HEK293 (cell line): ENCODE measurements at regions not wholly inside any gene's neighbourhood (a gene's known extent, or its start where the extent isn't known, plus 50 kb on each side); places are given as distances from the start of the nearest gene placed in this dataset.
"Not testable (repeated sequence)": the region's sequence is repeated elsewhere in the genome, so short reads cannot be mapped to it uniquely, and the experiment has no call there.

ENCODE experiments used
- CTCF ChIA-PET: fragments of 350-600 bp; formaldehyde crosslinking; extraction: SDS; loops from one replicate; lab custom pipeline; 2021; ENCODE audit warnings: antibody characterized with exemption; lab: Yijun Ruan, JAX
- POLR2A ChIA-PET: fragments of 300-600 bp; formaldehyde crosslinking; extraction: SDS; loops from one replicate; lab custom pipeline; 2020; ENCODE audit warnings: antibody characterized with exemption, inconsistent platforms; lab: Yijun Ruan, JAX
- H3K27ac ChIP-seq: fragments of 200-500 bp; sonication (Bioruptor generic); 2 replicates; pipeline ENCODE4 v1.5.1; 2014; ENCODE audit warnings: low read depth, low read length, control low read depth, inconsistent platforms; ENCODE audit errors: extremely low read depth
- H3K36me3 ChIP-seq, 2 experiments: fragments of 200-500 bp in 1 of 2; sonication (Bioruptor generic) in 1 of 2; 1 replicate in 1 of 2; 2 replicates in 1 of 2; pipeline ENCODE4 v1.5.1; 2014 to 2017; ENCODE audit warnings: inconsistent platforms in 2 of 2, low read length in 2 of 2; ENCODE audit not compliant: control insufficient read depth in 2 of 2, insufficient read depth in 1 of 2
- H3K4me1 ChIP-seq: fragments of 200-500 bp; sonication (Bioruptor generic); 2 replicates; pipeline ENCODE4 v1.5.1; 2014; ENCODE audit warnings: mild to moderate bottlenecking, low read length, inconsistent platforms; ENCODE audit not compliant: control insufficient read depth, insufficient read depth
- H3K4me3 ChIP-seq: 2 replicates; pipeline ENCODE4 v1.5.1; 2011; ENCODE audit warnings: low read depth, mild to moderate bottlenecking, control low read depth, low read length, moderate library complexity
- H3K9me3 ChIP-seq: fragments of 200-500 bp; sonication (Bioruptor generic); 2 replicates; pipeline ENCODE4 v1.5.1; 2014; ENCODE audit warnings: low read depth, low read length, inconsistent platforms; ENCODE audit not compliant: control insufficient read depth, insufficient read depth
- EGR2 ChIP-seq: fragments of 450-650 bp; formaldehyde crosslinking; IDR thresholded peaks from 2 replicates; pipeline ENCODE4 v1.5.1; 2016; ENCODE audit warnings: low read depth, missing biosample characterization, missing genetic modification characterization
- HOXC10 ChIP-seq: sonication (generic); formaldehyde crosslinking; IDR thresholded peaks from 2 replicates; pipeline ENCODE4 v1.8.1; 2023; ENCODE audit warnings: mild to moderate bottlenecking, missing genetic modification reagents
- OSR2 ChIP-seq: fragments of 450-650 bp; formaldehyde crosslinking; IDR thresholded peaks from 2 replicates; pipeline ENCODE4 v1.5.1; 2016; ENCODE audit warnings: missing biosample characterization, missing genetic modification characterization
- SETDB1 ChIP-seq: IDR thresholded peaks from one replicate; pipeline ENCODE4 v1.6.1; 2017; ENCODE audit warnings: mild to moderate bottlenecking, low read length, moderate library complexity, mixed read lengths; ENCODE audit not compliant: insufficient read length
- TCF7L2 ChIP-seq: IDR thresholded peaks from 2 replicates; pipeline ENCODE4 v1.6.1; 2011; ENCODE audit warnings: low read depth, mild to moderate bottlenecking, inconsistent platforms, low read length, moderate library complexity, borderline replicate concordance
- ZFHX2 ChIP-seq: fragments of 450-650 bp; formaldehyde crosslinking; conservative IDR thresholded peaks from 2 replicates; pipeline ENCODE4 v1.5.1; 2016; ENCODE audit warnings: missing biosample characterization, missing genetic modification characterization
- ZNF10 ChIP-seq: fragments of 450-650 bp; formaldehyde crosslinking; IDR thresholded peaks from 2 replicates; pipeline ENCODE4 v1.5.1; 2017; ENCODE audit warnings: missing biosample characterization, missing genetic modification characterization
- ZNF146 ChIP-seq: fragments of 450-650 bp; formaldehyde crosslinking; IDR thresholded peaks from 2 replicates; pipeline ENCODE4 v1.5.1; 2016; ENCODE audit warnings: missing biosample characterization, missing genetic modification characterization
- ZNF169 ChIP-seq: fragments of 450-650 bp; formaldehyde crosslinking; IDR thresholded peaks from 2 replicates; pipeline ENCODE4 v1.5.1; 2016; ENCODE audit warnings: missing biosample characterization, missing genetic modification characterization
- ZNF335 ChIP-seq: fragments of 450-650 bp; formaldehyde crosslinking; conservative IDR thresholded peaks from 2 replicates; pipeline ENCODE4 v1.5.1; 2016; ENCODE audit warnings: missing biosample characterization, missing genetic modification characterization
- ZNF350 ChIP-seq: fragments of 450-650 bp; formaldehyde crosslinking; IDR thresholded peaks from 2 replicates; pipeline ENCODE4 v1.5.0; 2017; ENCODE audit warnings: missing biosample characterization, mild to moderate bottlenecking, missing genetic modification characterization
- ZNF366 ChIP-seq: fragments of 450-650 bp; formaldehyde crosslinking; conservative IDR thresholded peaks from 2 replicates; pipeline ENCODE4 v1.5.1; 2016; ENCODE audit warnings: missing biosample characterization, missing genetic modification characterization
- ZNF488 ChIP-seq: fragments of 450-650 bp; formaldehyde crosslinking; IDR thresholded peaks from 2 replicates; pipeline ENCODE4 v1.5.1; 2016; ENCODE audit warnings: missing biosample characterization, missing genetic modification characterization
- ZNF514 ChIP-seq: fragments of 450-650 bp; formaldehyde crosslinking; IDR thresholded peaks from 2 replicates; pipeline ENCODE4 v1.5.1; 2016; ENCODE audit warnings: missing biosample characterization, missing genetic modification characterization
- ZNF549 ChIP-seq: fragments of 450-650 bp; IDR thresholded peaks from 2 replicates; pipeline ENCODE4 v1.5.1; 2018; ENCODE audit warnings: missing biosample characterization, missing genetic modification characterization, mild to moderate bottlenecking, inconsistent platforms, moderate library complexity
- ZNF580 ChIP-seq: fragments of 450-650 bp; formaldehyde crosslinking; IDR thresholded peaks from 2 replicates; pipeline ENCODE4 v1.5.1; 2016; ENCODE audit warnings: missing biosample characterization, missing genetic modification characterization
- ZNF596 ChIP-seq: fragments of 450-650 bp; IDR thresholded peaks from 2 replicates; pipeline ENCODE4 v1.5.0; 2018; ENCODE audit warnings: missing biosample characterization, mild to moderate bottlenecking, missing genetic modification characterization, moderate library complexity
- ZNF621 ChIP-seq: fragments of 450-650 bp; formaldehyde crosslinking; IDR thresholded peaks from 2 replicates; pipeline ENCODE4 v1.5.1; 2017; ENCODE audit warnings: missing biosample characterization, missing genetic modification characterization
- ZNF639 ChIP-seq: fragments of 450-650 bp; formaldehyde crosslinking; IDR thresholded peaks from 2 replicates; pipeline ENCODE4 v1.5.1; 2016; ENCODE audit warnings: missing biosample characterization, missing genetic modification characterization
- TF ChIP-seq, protein P1 (sequence below): fragments of 450-650 bp; formaldehyde crosslinking; IDR thresholded peaks from 2 replicates; pipeline ENCODE4 v1.5.0; 2017; ENCODE audit warnings: missing biosample characterization, missing genetic modification characterization, borderline replicate concordance
- TF ChIP-seq, protein P2 (sequence below): fragments of 450-650 bp; formaldehyde crosslinking; IDR thresholded peaks from 2 replicates; pipeline ENCODE4 v1.5.1; 2016; ENCODE audit warnings: missing biosample characterization, missing genetic modification characterization, borderline replicate concordance
- TF ChIP-seq, protein P3 (sequence below): fragments of 450-650 bp; formaldehyde crosslinking; IDR thresholded peaks from 2 replicates; pipeline ENCODE4 v1.5.1; 2016; ENCODE audit warnings: missing biosample characterization, missing genetic modification characterization

GRCh38 chr4:19187691-19188090, 1064.0 kb upstream of the SLIT2 start (continued):
- TF ChIP-seq ZNF146 (tag by site-specific recombination) (no peak), ZFHX2 (no peak), ZNF580 (no peak), ZNF549 (tag by site-specific recombination) (no peak), ZNF596 (tag by site-specific recombination) (no peak), ZNF366 (no peak), ZNF621 (tag by site-specific recombination) (no peak), ZNF350 (tag by site-specific recombination) (no peak), TCF7L2 (no peak), SETDB1 (no peak)
- TF ChIP-seq, protein P1, sequence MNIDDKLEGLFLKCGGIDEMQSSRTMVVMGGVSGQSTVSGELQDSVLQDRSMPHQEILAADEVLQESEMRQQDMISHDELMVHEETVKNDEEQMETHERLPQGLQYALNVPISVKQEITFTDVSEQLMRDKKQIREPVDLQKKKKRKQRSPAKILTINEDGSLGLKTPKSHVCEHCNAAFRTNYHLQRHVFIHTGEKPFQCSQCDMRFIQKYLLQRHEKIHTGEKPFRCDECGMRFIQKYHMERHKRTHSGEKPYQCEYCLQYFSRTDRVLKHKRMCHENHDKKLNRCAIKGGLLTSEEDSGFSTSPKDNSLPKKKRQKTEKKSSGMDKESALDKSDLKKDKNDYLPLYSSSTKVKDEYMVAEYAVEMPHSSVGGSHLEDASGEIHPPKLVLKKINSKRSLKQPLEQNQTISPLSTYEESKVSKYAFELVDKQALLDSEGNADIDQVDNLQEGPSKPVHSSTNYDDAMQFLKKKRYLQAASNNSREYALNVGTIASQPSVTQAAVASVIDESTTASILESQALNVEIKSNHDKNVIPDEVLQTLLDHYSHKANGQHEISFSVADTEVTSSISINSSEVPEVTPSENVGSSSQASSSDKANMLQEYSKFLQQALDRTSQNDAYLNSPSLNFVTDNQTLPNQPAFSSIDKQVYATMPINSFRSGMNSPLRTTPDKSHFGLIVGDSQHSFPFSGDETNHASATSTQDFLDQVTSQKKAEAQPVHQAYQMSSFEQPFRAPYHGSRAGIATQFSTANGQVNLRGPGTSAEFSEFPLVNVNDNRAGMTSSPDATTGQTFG (tag by site-specific recombination), result no peak

- CTCF ChIA-PET, result no interaction called here
- no peak for TF ChIP-seq ZNF335
- no peak for TF ChIP-seq ZNF10 (tag by site-specific recombination)
- TF ChIP-seq, protein P2, sequence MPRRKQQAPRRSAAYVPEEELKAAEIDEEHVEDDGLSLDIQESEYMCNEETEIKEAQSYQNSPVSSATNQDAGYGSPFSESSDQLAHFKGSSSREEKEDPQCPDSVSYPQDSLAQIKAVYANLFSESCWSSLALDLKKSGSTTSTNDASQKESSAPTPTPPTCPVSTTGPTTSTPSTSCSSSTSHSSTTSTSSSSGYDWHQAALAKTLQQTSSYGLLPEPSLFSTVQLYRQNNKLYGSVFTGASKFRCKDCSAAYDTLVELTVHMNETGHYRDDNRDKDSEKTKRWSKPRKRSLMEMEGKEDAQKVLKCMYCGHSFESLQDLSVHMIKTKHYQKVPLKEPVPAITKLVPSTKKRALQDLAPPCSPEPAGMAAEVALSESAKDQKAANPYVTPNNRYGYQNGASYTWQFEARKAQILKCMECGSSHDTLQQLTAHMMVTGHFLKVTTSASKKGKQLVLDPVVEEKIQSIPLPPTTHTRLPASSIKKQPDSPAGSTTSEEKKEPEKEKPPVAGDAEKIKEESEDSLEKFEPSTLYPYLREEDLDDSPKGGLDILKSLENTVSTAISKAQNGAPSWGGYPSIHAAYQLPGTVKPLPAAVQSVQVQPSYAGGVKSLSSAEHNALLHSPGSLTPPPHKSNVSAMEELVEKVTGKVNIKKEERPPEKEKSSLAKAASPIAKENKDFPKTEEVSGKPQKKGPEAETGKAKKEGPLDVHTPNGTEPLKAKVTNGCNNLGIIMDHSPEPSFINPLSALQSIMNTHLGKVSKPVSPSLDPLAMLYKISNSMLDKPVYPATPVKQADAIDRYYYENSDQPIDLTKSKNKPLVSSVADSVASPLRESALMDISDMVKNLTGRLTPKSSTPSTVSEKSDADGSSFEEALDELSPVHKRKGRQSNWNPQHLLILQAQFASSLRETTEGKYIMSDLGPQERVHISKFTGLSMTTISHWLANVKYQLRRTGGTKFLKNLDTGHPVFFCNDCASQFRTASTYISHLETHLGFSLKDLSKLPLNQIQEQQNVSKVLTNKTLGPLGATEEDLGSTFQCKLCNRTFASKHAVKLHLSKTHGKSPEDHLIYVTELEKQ (tag by site-specific recombination), result no peak
- TF ChIP-seq EGR2 (tag by site-specific recombination), result no peak
- TF ChIP-seq ZNF488 (tag by site-specific recombination), result no peak
- no peak for TF ChIP-seq ZNF639 (tag by site-specific recombination)
- TF ChIP-seq, protein P3, sequence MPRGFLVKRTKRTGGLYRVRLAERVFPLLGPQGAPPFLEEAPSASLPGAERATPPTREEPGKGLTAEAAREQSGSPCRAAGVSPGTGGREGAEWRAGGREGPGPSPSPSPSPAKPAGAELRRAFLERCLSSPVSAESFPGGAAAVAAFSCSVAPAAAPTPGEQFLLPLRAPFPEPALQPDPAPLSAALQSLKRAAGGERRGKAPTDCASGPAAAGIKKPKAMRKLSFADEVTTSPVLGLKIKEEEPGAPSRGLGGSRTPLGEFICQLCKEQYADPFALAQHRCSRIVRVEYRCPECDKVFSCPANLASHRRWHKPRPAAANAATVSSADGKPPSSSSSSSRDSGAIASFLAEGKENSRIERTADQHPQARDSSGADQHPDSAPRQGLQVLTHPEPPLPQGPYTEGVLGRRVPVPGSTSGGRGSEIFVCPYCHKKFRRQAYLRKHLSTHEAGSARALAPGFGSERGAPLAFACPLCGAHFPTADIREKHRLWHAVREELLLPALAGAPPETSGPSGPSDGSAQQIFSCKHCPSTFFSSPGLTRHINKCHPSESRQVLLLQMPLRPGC (tag by site-specific recombination), result no peak
- no peak for TF ChIP-seq HOXC10
- TF ChIP-seq ZNF169 (tag by site-specific recombination), result no peak
- TF ChIP-seq ZNF514, result no peak
- TF ChIP-seq OSR2 (tag by site-specific recombination), result no peak
- TF ChIP-seq, all 188 proteins: peak for 0
- POLR2A ChIA-PET, result no interaction called here
These were observed 1064.6 kb upstream of the SLIT2 start for GRCh38 chr4:19187096-19187495.

GRCh38 chr4:19181631-19182030, 1070.1 kb upstream of the SLIT2 start:
- POLR2A ChIA-PET, H3K36me3 ChIP-seq, H3K4me1 ChIP-seq, H3K9me3 ChIP-seq, H3K27ac ChIP-seq, CTCF ChIA-PET, H3K4me3 ChIP-seq: not testable (repeated sequence)

More at GRCh38 chr4:19187096-19187495, 1064.6 kb upstream of the SLIT2 start:
- H3K4me3 ChIP-seq, result no peak overlapping the region
- no peaks in the 10 kb centered on the region for H3K9me3 ChIP-seq
- no peaks in the 10 kb centered on the region for H3K4me1 ChIP-seq
- no peak overlapping the region for H3K27ac ChIP-seq
- H3K36me3 ChIP-seq, result no peaks in the 10 kb centered on the region
